ENCODE measurements at regions not wholly inside any gene's neighbourhood (a gene's known extent, or its start where the extent isn't known, plus 50 kb on each side); places are given as distances from the start of the nearest gene placed in this dataset.

DNA sequence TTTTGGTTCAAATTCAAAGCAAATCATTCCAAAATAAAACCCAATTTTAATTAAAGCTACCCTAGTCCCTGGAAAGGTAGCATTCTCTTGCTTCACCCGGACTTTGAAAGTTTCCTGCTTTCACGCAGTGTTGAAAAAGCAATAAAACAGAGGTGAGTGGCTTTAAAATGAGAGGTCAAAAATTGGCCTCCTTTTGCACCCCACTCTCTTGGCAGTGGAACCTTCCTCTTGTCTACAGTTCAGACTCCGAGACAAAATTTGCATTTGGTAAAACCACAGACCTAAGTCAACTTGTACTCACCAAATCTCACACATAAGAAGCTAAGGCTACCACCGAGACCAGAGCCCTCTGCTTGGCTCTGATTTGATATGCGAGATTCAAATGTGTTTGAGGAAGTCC lies 252.7 kb downstream of the TTLL7 start:
- Mint-ChIP-seq H3K4me1 (ENCODE audit: low read depth, unreplicated experiment) (no peaks in the 10 kb centered on the region), H3K27ac (ENCODE audit: unreplicated experiment) (no peak overlapping the region), H3K27me3 (ENCODE audit: unreplicated experiment) (no peaks in the 10 kb centered on the region), H3K4me3 (ENCODE audit: low read depth, unreplicated experiment) (no peak overlapping the region), H3K9me3 (ENCODE audit: low read depth, unreplicated experiment) (no peaks in the 10 kb centered on the region), H3K36me3 (ENCODE audit: insufficient read depth, unreplicated experiment) (no peaks in the 10 kb centered on the region)
- intact Hi-C loops (cut with micrococcal nuclease; ENCODE audit: unreplicated experiment): no loop called here
- TF ChIP-seq, protein P1, sequence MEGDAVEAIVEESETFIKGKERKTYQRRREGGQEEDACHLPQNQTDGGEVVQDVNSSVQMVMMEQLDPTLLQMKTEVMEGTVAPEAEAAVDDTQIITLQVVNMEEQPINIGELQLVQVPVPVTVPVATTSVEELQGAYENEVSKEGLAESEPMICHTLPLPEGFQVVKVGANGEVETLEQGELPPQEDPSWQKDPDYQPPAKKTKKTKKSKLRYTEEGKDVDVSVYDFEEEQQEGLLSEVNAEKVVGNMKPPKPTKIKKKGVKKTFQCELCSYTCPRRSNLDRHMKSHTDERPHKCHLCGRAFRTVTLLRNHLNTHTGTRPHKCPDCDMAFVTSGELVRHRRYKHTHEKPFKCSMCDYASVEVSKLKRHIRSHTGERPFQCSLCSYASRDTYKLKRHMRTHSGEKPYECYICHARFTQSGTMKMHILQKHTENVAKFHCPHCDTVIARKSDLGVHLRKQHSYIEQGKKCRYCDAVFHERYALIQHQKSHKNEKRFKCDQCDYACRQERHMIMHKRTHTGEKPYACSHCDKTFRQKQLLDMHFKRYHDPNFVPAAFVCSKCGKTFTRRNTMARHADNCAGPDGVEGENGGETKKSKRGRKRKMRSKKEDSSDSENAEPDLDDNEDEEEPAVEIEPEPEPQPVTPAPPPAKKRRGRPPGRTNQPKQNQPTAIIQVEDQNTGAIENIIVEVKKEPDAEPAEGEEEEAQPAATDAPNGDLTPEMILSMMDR (IDR thresholded peaks at IDR 0.05; ENCODE audit: unreplicated experiment): no peak
- CTCF ChIA-PET: no interaction called here
- DNase-seq: no peak
- BruUV-seq (replicated peaks): no TSS peak

DNA sequence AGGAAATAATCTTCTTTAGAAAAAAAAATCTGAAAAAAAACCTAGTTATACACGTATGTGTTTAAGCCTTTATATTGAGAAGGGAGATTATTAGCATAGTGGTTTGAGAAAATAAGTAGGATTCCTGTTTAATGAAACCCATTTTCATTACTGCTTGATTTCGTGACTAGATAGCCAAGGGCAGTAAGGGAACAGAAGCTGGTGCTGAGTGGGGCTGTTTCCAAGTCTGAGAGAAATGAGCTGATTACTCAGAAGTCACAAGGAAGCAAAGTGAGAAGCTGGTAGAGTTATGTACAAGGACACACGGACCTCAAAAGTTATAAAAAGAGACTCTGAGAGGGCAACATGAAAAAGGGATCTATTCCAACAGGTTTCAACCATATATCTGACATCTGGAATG lies 256.5 kb downstream of the TTLL7 start:
- H3K4me3 Mint-ChIP-seq (ENCODE audit: low read depth, unreplicated experiment): no peak overlapping the region
- DNase-seq: no peak
- no TSS peak for BruUV-seq (replicated peaks)
- H3K36me3 Mint-ChIP-seq (ENCODE audit: insufficient read depth, unreplicated experiment): no peaks in the 10 kb centered on the region
- H3K27me3 Mint-ChIP-seq (ENCODE audit: unreplicated experiment): no peaks in the 10 kb centered on the region
- TF ChIP-seq, protein P1 (IDR thresholded peaks at IDR 0.05; ENCODE audit: unreplicated experiment): no peak
- no peak overlapping the region for H3K27ac Mint-ChIP-seq (ENCODE audit: unreplicated experiment)
- H3K4me1 Mint-ChIP-seq (ENCODE audit: low read depth, unreplicated experiment): no peaks in the 10 kb centered on the region
- intact Hi-C loops (cut with micrococcal nuclease; ENCODE audit: unreplicated experiment): no loop called here
- H3K9me3 Mint-ChIP-seq (ENCODE audit: low read depth, unreplicated experiment): no peaks in the 10 kb centered on the region
- CTCF ChIA-PET: no interaction called here

DNA sequence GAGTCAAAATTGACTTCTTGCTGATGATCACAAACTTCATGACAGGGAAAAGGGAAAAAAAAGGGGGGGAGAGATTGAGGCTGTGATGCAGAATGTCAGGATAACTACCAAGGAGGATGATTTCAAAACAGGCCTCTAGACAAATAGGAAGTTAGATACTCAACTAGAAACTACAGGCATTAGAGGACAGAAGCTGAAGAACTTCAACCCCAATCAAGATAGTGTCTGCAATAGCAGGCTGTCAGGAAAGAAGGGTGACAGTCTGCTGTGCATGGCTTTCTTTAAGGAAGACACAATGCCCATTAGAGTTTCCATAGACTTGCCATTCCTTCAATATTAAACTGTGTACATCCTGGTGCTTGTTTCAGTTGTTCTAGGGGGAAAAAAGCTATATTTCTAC lies 257.2 kb downstream of the TTLL7 start:
- no peak for DNase-seq
- H3K36me3 Mint-ChIP-seq (ENCODE audit: insufficient read depth, unreplicated experiment): no peaks in the 10 kb centered on the region
- H3K4me1 Mint-ChIP-seq (ENCODE audit: low read depth, unreplicated experiment): no peaks in the 10 kb centered on the region
- CTCF ChIA-PET: no interaction called here
- no TSS peak for BruUV-seq (replicated peaks)
- H3K27me3 Mint-ChIP-seq (ENCODE audit: unreplicated experiment): no peaks in the 10 kb centered on the region
- intact Hi-C loops (cut with micrococcal nuclease; ENCODE audit: unreplicated experiment): no loop called here
- TF ChIP-seq, protein P1 (IDR thresholded peaks at IDR 0.05; ENCODE audit: unreplicated experiment): no peak
- H3K4me3 Mint-ChIP-seq (ENCODE audit: low read depth, unreplicated experiment): no peak overlapping the region
- H3K9me3 Mint-ChIP-seq (ENCODE audit: low read depth, unreplicated experiment): no peaks in the 10 kb centered on the region
- no peak overlapping the region for H3K27ac Mint-ChIP-seq (ENCODE audit: unreplicated experiment)

DNA sequence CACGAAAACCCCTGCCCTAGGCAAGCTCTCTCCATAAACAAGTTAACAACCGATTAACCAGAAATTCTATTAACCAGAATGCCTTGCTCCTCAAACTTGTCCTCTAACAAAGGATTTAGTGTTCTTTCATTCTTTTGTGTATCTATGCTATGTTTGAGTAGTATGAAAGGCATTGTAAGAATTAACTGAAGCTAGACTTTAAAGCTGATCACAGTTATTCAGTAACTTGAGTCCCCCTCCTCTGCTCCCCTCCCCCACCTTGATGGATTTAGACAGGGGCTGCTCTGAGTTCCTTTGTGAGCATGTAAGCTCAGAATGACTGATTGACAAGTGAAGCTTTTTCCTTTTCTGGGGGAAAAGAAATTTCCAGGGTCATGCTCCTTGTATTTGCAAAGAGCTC lies 257.6 kb downstream of the TTLL7 start:
- CTCF ChIA-PET: no interaction called here
- H3K4me3 Mint-ChIP-seq (ENCODE audit: low read depth, unreplicated experiment): no peak overlapping the region

More for the DNA sequence above, 257.6 kb downstream of the TTLL7 start:
- H3K36me3 Mint-ChIP-seq (ENCODE audit: insufficient read depth, unreplicated experiment): no peaks in the 10 kb centered on the region
- intact Hi-C loops (cut with micrococcal nuclease; ENCODE audit: unreplicated experiment): no loop called here
- no peak overlapping the region for H3K27ac Mint-ChIP-seq (ENCODE audit: unreplicated experiment)
- no TSS peak for BruUV-seq (replicated peaks)
- H3K27me3 Mint-ChIP-seq (ENCODE audit: unreplicated experiment): no peaks in the 10 kb centered on the region
- TF ChIP-seq, protein P1 (IDR thresholded peaks at IDR 0.05; ENCODE audit: unreplicated experiment): no peak
- DNase-seq: no peak
- no peaks in the 10 kb centered on the region for H3K9me3 Mint-ChIP-seq (ENCODE audit: low read depth, unreplicated experiment)
- no peaks in the 10 kb centered on the region for H3K4me1 Mint-ChIP-seq (ENCODE audit: low read depth, unreplicated experiment)
